K562 (cell line): ENCODE measurements at regions not wholly inside any gene's neighbourhood (a gene's known extent, or its start where the extent isn't known, plus 50 kb on each side); places are given as distances from the start of the nearest gene placed in this dataset.

Source experiments
- ADNP ChIP-seq: fragments of 200-800 bp; sonication (Bioruptor generic); IDR thresholded peaks from 2 replicates; pipeline ENCODE4 v1.6.1; 2016; ENCODE audit warnings: missing genetic modification characterization, missing compliant biosample characterization
- ARNT ChIP-seq, 2 experiments: fragments of 450-650 bp; IDR thresholded peaks; 2 replicates each; pipeline ENCODE4 v1.6.1; 2016; ENCODE audit warnings: mild to moderate bottlenecking in 1 of 2
- BMI1 ChIP-seq: fragments of 150-350 bp; IDR thresholded peaks from 2 replicates; pipeline ENCODE4 v1.6.1; 2014; ENCODE audit warnings: low read length
- KAT8 ChIP-seq: fragments of 450-650 bp; IDR thresholded peaks from 2 replicates; pipeline ENCODE4 v1.6.1; 2016; ENCODE audit warnings: low read depth, mild to moderate bottlenecking
- MTA1 ChIP-seq: fragments of 450-650 bp; IDR thresholded peaks from 2 replicates; pipeline ENCODE4 v1.6.1; 2017; ENCODE audit warnings: borderline replicate concordance
- NFRKB ChIP-seq: fragments of 450-650 bp; IDR thresholded peaks from 2 replicates; pipeline ENCODE4 v1.6.1; 2016; ENCODE audit warnings: low read depth
- RAD21 ChIP-seq, 2 experiments: fragments of 250-450 bp in 1 of 2; fragments of 450-650 bp in 1 of 2; sonication (Bioruptor Pico) in 1 of 2; formaldehyde crosslinking in 1 of 2; IDR thresholded peaks in 1 of 2; conservative IDR thresholded peaks in 1 of 2; 2 replicates each; pipeline versions ENCODE4 v1.4.0 to v1.8.0; 2020 to 2022; ENCODE audit warnings: mild to moderate bottlenecking in 2 of 2, moderate library complexity in 1 of 2
- SMAD3 ChIP-seq: fragments of 450-650 bp; formaldehyde crosslinking; conservative IDR thresholded peaks from 2 replicates; pipeline ENCODE4 v1.4.0; 2020; ENCODE audit warnings: mild to moderate bottlenecking
- TF ChIP-seq, protein P1 (sequence below), 3 experiments: IDR thresholded peaks in 2 of 3; conservative IDR thresholded peaks in 1 of 3; 2 replicates each; pipeline ENCODE4 v1.5.1; 2011 to 2012; ENCODE audit warnings: low read length in 3 of 3, mild to moderate bottlenecking in 3 of 3, control low read depth in 2 of 3, improper control_type of control experiment in 1 of 3, inconsistent platforms in 1 of 3, low read depth in 1 of 3, mixed read lengths in 1 of 3, moderate library complexity in 1 of 3; ENCODE audit not compliant: insufficient read depth in 2 of 3
- TF ChIP-seq, protein P2 (sequence below): conservative IDR thresholded peaks from 2 replicates; pipeline ENCODE4 v1.6.1; 2011; ENCODE audit warnings: low read depth, mild to moderate bottlenecking, low read length; ENCODE audit not compliant: control insufficient read depth
- TF ChIP-seq, protein P3 (sequence below), 2 experiments: fragments of 450-650 bp; formaldehyde crosslinking in 1 of 2; IDR thresholded peaks; 2 replicates each; pipeline versions ENCODE4 v1.4.0 to v1.6.1; 2014 to 2020; ENCODE audit warnings: mild to moderate bottlenecking in 2 of 2, borderline replicate concordance in 1 of 2, low read depth in 1 of 2
- TF ChIP-seq, protein P4 (sequence below), 2 experiments: fragments of 450-650 bp in 1 of 2; sonication (generic) in 1 of 2; formaldehyde crosslinking; conservative IDR thresholded peaks; 2 replicates each; pipeline versions ENCODE4 v1.4.0 to v1.8.1; 2020 to 2022; ENCODE audit warnings: mild to moderate bottlenecking in 1 of 2, missing genetic modification reagents in 1 of 2

DNA sequence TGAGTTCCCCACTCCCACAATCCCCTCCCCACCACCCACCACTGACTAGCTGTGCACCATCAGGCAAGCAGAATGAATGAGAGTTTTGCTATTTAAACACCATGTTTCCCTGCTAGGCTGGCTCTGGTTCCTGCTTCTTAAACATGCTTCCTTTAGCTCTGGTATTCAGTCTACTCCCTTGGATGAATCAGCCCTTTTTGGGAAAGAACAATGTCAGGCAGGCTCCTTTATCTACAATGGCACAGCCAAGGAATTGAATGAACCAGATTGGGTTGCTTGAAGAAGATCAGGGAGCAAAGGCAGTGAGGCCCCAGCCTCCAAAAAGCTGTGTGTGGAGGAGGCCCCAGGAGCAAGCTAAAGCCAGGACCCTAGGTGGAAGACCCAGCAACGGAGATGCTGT lies 92.9 kb upstream of the ISX start:
- TF ChIP-seq, protein P1, sequence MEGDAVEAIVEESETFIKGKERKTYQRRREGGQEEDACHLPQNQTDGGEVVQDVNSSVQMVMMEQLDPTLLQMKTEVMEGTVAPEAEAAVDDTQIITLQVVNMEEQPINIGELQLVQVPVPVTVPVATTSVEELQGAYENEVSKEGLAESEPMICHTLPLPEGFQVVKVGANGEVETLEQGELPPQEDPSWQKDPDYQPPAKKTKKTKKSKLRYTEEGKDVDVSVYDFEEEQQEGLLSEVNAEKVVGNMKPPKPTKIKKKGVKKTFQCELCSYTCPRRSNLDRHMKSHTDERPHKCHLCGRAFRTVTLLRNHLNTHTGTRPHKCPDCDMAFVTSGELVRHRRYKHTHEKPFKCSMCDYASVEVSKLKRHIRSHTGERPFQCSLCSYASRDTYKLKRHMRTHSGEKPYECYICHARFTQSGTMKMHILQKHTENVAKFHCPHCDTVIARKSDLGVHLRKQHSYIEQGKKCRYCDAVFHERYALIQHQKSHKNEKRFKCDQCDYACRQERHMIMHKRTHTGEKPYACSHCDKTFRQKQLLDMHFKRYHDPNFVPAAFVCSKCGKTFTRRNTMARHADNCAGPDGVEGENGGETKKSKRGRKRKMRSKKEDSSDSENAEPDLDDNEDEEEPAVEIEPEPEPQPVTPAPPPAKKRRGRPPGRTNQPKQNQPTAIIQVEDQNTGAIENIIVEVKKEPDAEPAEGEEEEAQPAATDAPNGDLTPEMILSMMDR (IDR thresholded peaks at IDR 0.05 in 2 of 3, conservative IDR thresholded peaks at IDR 0.05 in 1 of 3; ENCODE audit: insufficient read depth in 2 of 3, low read depth in 1 of 3, low read length in 3 of 3): no peak
- TF ChIP-seq SMAD3 (CRISPR knock-in tag) (no peak), NFRKB (no peak), MTA1 (no peak), KAT8 (no peak), BMI1 (no peak), ADNP (no peak), ARNT (IDR thresholded peaks at IDR 0.05) (no peak), RAD21 (CRISPR knock-in tag; conservative IDR thresholded peaks at IDR 0.05 in 1 of 2, IDR thresholded peaks at IDR 0.05 in 1 of 2) (no peak)
- TF ChIP-seq, protein P2, sequence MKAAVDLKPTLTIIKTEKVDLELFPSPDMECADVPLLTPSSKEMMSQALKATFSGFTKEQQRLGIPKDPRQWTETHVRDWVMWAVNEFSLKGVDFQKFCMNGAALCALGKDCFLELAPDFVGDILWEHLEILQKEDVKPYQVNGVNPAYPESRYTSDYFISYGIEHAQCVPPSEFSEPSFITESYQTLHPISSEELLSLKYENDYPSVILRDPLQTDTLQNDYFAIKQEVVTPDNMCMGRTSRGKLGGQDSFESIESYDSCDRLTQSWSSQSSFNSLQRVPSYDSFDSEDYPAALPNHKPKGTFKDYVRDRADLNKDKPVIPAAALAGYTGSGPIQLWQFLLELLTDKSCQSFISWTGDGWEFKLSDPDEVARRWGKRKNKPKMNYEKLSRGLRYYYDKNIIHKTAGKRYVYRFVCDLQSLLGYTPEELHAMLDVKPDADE: no peak
- TF ChIP-seq, protein P3, sequence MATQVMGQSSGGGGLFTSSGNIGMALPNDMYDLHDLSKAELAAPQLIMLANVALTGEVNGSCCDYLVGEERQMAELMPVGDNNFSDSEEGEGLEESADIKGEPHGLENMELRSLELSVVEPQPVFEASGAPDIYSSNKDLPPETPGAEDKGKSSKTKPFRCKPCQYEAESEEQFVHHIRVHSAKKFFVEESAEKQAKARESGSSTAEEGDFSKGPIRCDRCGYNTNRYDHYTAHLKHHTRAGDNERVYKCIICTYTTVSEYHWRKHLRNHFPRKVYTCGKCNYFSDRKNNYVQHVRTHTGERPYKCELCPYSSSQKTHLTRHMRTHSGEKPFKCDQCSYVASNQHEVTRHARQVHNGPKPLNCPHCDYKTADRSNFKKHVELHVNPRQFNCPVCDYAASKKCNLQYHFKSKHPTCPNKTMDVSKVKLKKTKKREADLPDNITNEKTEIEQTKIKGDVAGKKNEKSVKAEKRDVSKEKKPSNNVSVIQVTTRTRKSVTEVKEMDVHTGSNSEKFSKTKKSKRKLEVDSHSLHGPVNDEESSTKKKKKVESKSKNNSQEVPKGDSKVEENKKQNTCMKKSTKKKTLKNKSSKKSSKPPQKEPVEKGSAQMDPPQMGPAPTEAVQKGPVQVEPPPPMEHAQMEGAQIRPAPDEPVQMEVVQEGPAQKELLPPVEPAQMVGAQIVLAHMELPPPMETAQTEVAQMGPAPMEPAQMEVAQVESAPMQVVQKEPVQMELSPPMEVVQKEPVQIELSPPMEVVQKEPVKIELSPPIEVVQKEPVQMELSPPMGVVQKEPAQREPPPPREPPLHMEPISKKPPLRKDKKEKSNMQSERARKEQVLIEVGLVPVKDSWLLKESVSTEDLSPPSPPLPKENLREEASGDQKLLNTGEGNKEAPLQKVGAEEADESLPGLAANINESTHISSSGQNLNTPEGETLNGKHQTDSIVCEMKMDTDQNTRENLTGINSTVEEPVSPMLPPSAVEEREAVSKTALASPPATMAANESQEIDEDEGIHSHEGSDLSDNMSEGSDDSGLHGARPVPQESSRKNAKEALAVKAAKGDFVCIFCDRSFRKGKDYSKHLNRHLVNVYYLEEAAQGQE (IDR thresholded peaks at IDR 0.05; ENCODE audit: borderline replicate concordance): no peak
- TF ChIP-seq, protein P3 (CRISPR knock-in tag; IDR thresholded peaks at IDR 0.05; ENCODE audit: low read depth): no peak
- TF ChIP-seq, protein P4, sequence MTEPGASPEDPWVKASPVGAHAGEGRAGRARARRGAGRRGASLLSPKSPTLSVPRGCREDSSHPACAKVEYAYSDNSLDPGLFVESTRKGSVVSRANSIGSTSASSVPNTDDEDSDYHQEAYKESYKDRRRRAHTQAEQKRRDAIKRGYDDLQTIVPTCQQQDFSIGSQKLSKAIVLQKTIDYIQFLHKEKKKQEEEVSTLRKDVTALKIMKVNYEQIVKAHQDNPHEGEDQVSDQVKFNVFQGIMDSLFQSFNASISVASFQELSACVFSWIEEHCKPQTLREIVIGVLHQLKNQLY (CRISPR knock-in tag; conservative IDR thresholded peaks at IDR 0.05): no peak
